H1 (cell line): ENCODE measurements at regions not wholly inside any gene's neighbourhood (a gene's known extent, or its start where the extent isn't known, plus 50 kb on each side); places are given as distances from the start of the nearest gene placed in this dataset.

Experiments
- CTCF ChIA-PET: fragments of 300-600 bp; sonication (Branson Sonifier 250); formaldehyde crosslinking; loops from one replicate; lab custom pipeline; 2021; ENCODE audit not compliant: partially characterized antibody; lab: Charles Lee
- POLR2A ChIA-PET: fragments of 300-600 bp; sonication (Branson Sonifier 250); formaldehyde crosslinking; loops from one replicate; lab custom pipeline; 2021; ENCODE audit warnings: inconsistent platforms; ENCODE audit not compliant: partially characterized antibody; lab: Charles Lee
- DNase-seq, 2 experiments: peaks; one replicate each; pipeline versions ENCODE4 v3.0.0 to v3.0.0-alpha.2; 2010 to 2022; ENCODE audit warnings: low spot score in 2 of 2, low read depth in 1 of 2, mixed read lengths in 1 of 2
- FAIRE-seq: peaks from 2 replicates; lab custom pipeline; 2011; peaks lifted over from hg19 to GRCh38; lab: Jason Lieb, UNC
- H2AFZ ChIP-seq: 2 replicates; pipeline ENCODE4 v1.8.1; 2012; ENCODE audit warnings: low read length, inconsistent platforms
- H2AK5ac ChIP-seq: 2 replicates; pipeline ENCODE4 v1.6.1; 2013; ENCODE audit warnings: low read depth, low read length
- H2BK120ac ChIP-seq: replicated peaks from 2 replicates; pipeline ENCODE3; 2013; ENCODE audit warnings: low read depth, low read length, inconsistent platforms
- H2BK12ac ChIP-seq: 2 replicates; pipeline ENCODE4 v1.6.1; 2013; ENCODE audit warnings: low read depth, low read length
- H2BK15ac ChIP-seq: 2 replicates; pipeline ENCODE4 v1.6.1; 2013; ENCODE audit warnings: low read length
- H2BK20ac ChIP-seq: 2 replicates; pipeline ENCODE4 v1.6.1; 2013; ENCODE audit warnings: low read length
- H2BK5ac ChIP-seq: 2 replicates; pipeline ENCODE4 v1.6.1; 2013; ENCODE audit warnings: low read depth, low read length
- H3K14ac ChIP-seq: 2 replicates; pipeline ENCODE4 v1.6.1; 2013; ENCODE audit warnings: inconsistent platforms; ENCODE audit not compliant: insufficient read length
- H3K18ac ChIP-seq: 2 replicates; pipeline ENCODE4 v1.6.1; 2013; ENCODE audit warnings: low read length; ENCODE audit errors: extremely low read depth
- H3K23ac ChIP-seq: 2 replicates; pipeline ENCODE4 v1.6.1; 2013; ENCODE audit warnings: inconsistent platforms; ENCODE audit not compliant: insufficient read length
- H3K23me2 ChIP-seq: 2 replicates; pipeline ENCODE4 v1.6.1; 2013; ENCODE audit warnings: low read depth, low read length
- H3K27ac ChIP-seq: 2 replicates; pipeline ENCODE4 v1.6.1; 2011; ENCODE audit warnings: low read depth, low read length, inconsistent platforms
- H3K27me3 ChIP-seq, 4 experiments: replicated peaks in 1 of 4; 1 replicate in 1 of 4; 2 replicates in 3 of 4; pipeline versions ENCODE4 v1.6.1 to v1.8.1; 2011 to 2013; ENCODE audit warnings: low read length in 3 of 4, mild to moderate bottlenecking in 3 of 4, inconsistent platforms in 2 of 4, mixed read lengths in 2 of 4, moderate library complexity in 1 of 4; ENCODE audit not compliant: control insufficient read depth in 3 of 4, insufficient read depth in 3 of 4; ENCODE audit errors: extremely low read depth in 1 of 4
- H3K36me3 ChIP-seq, 4 experiments: 2 replicates each; pipeline versions ENCODE4 v1.6.1 to v1.8.1; 2011 to 2013; ENCODE audit warnings: mild to moderate bottlenecking in 4 of 4, low read length in 3 of 4, moderate library complexity in 2 of 4, control low read depth in 1 of 4, inconsistent platforms in 1 of 4; ENCODE audit not compliant: insufficient read depth in 4 of 4, control insufficient read depth in 2 of 4
- H3K4ac ChIP-seq: replicated peaks from 2 replicates; pipeline ENCODE3; 2013; ENCODE audit warnings: low read length, low read depth, mixed read lengths, inconsistent platforms; ENCODE audit not compliant: insufficient read length
- H3K4me1 ChIP-seq, 4 experiments: replicated peaks in 1 of 4; 1 replicate in 1 of 4; 2 replicates in 3 of 4; pipeline versions ENCODE4 v1.6.1 to v1.8.1; 2011 to 2013; ENCODE audit warnings: low read length in 3 of 4, inconsistent platforms in 2 of 4, mixed read lengths in 1 of 4; ENCODE audit not compliant: insufficient read depth in 4 of 4, control insufficient read depth in 3 of 4
- H3K4me2 ChIP-seq, 2 experiments: 2 replicates each; pipeline versions ENCODE4 v1.6.1 to v1.8.1; 2011 to 2013; ENCODE audit warnings: low read depth in 2 of 2, low read length in 2 of 2, control low read depth in 1 of 2, inconsistent platforms in 1 of 2, mild to moderate bottlenecking in 1 of 2; ENCODE audit not compliant: insufficient read depth in 1 of 2
- H3K4me3 ChIP-seq, 4 experiments: fragments of 200-600, 300-600 bp in 1 of 4; sonication (generic), shearing (Covaris generic), sonication (Bioruptor Twin) in 1 of 4; 2 replicates each; pipeline versions ENCODE4 v1.5.1 to v1.8.1; 2011 to 2016; ENCODE audit warnings: low read length in 4 of 4, low read depth in 3 of 4, control low read depth in 2 of 4, inconsistent platforms in 2 of 4, mild to moderate bottlenecking in 2 of 4, mixed read lengths in 1 of 4, moderate library complexity in 1 of 4; ENCODE audit not compliant: insufficient read depth in 2 of 4; ENCODE audit errors: extremely low read depth in 1 of 4
- H3K56ac ChIP-seq: replicated peaks from 2 replicates; pipeline ENCODE3; 2013; ENCODE audit warnings: low read depth, mild to moderate bottlenecking, mixed read lengths, low read length, inconsistent platforms; ENCODE audit not compliant: insufficient read length
- H3K79me1 ChIP-seq: 2 replicates; pipeline ENCODE4 v1.6.1; 2013; ENCODE audit warnings: low read depth, low read length, control low read depth
- H3K79me2 ChIP-seq, 2 experiments: 2 replicates each; pipeline versions ENCODE4 v1.6.1 to v1.8.1; 2012 to 2013; ENCODE audit warnings: low read length in 2 of 2, mild to moderate bottlenecking in 2 of 2, inconsistent platforms in 1 of 2; ENCODE audit not compliant: insufficient read depth in 2 of 2, control insufficient read depth in 1 of 2
- H3K9ac ChIP-seq, 4 experiments: replicated peaks in 1 of 4; 1 replicate in 1 of 4; 2 replicates in 3 of 4; pipeline versions ENCODE4 v1.6.1 to v1.8.1; 2011 to 2013; ENCODE audit warnings: low read depth in 3 of 4, low read length in 3 of 4, control low read depth in 2 of 4, mild to moderate bottlenecking in 2 of 4, moderate library complexity in 2 of 4, inconsistent platforms in 1 of 4; ENCODE audit errors: extremely low read depth in 1 of 4
- H3K9me3 ChIP-seq, 2 experiments: 2 replicates each; pipeline versions ENCODE4 v1.6.1 to v1.8.1; 2012 to 2013; ENCODE audit warnings: mild to moderate bottlenecking in 2 of 2, moderate library complexity in 2 of 2, control low read depth in 1 of 2, inconsistent platforms in 1 of 2, low read depth in 1 of 2, low read length in 1 of 2, mixed read lengths in 1 of 2; ENCODE audit not compliant: insufficient read depth in 2 of 2
- H4K20me1 ChIP-seq, 2 experiments: replicated peaks in 1 of 2; 2 replicates each; pipeline versions ENCODE3 to v1.8.1; 2011 to 2013; ENCODE audit warnings: inconsistent platforms in 2 of 2, low read length in 2 of 2, mild to moderate bottlenecking in 1 of 2; ENCODE audit not compliant: insufficient read depth in 2 of 2, control insufficient read depth in 1 of 2
- H4K5ac ChIP-seq: 2 replicates; pipeline ENCODE4 v1.6.1; 2013; ENCODE audit warnings: low read length, low read depth, mixed read lengths, inconsistent platforms; ENCODE audit not compliant: insufficient read length
- H4K8ac ChIP-seq: 2 replicates; pipeline ENCODE4 v1.8.0; 2013; ENCODE audit warnings: mild to moderate bottlenecking, moderate library complexity, low read length, inconsistent platforms; ENCODE audit not compliant: insufficient read depth; ENCODE audit errors: extremely low read depth
- H4K91ac ChIP-seq: replicated peaks from 2 replicates; pipeline ENCODE3; 2013; ENCODE audit warnings: low read length, mixed read lengths, inconsistent platforms; ENCODE audit not compliant: insufficient read length
- CREB1 ChIP-seq: IDR thresholded peaks from 2 replicates; pipeline ENCODE4 v1.6.1; 2012; ENCODE audit warnings: inconsistent platforms
- CTBP2 ChIP-seq: IDR thresholded peaks from 2 replicates; pipeline ENCODE4 v1.7.0; 2011; ENCODE audit warnings: borderline replicate concordance, mild to moderate bottlenecking, moderate library complexity, mixed read lengths, low read length; ENCODE audit not compliant: insufficient read depth, insufficient read length
- HDAC6 ChIP-seq: IDR thresholded peaks from one replicate; pipeline ENCODE4 v1.7.1; 2012; ENCODE audit warnings: low read depth, mild to moderate bottlenecking, inconsistent platforms, low read length, moderate library complexity
- KDM5A ChIP-seq: fragments of 200-600 bp; IDR thresholded peaks from 2 replicates; pipeline ENCODE4 v1.7.1; 2012; ENCODE audit warnings: mild to moderate bottlenecking, low read length, inconsistent platforms, mixed read lengths
- NRF1 ChIP-seq: IDR thresholded peaks from 2 replicates; pipeline ENCODE4 v1.6.1; 2011; ENCODE audit warnings: mild to moderate bottlenecking, low read depth, low read length, improper control_type of control experiment
- RFX5 ChIP-seq: IDR thresholded peaks from 2 replicates; pipeline ENCODE4 v1.6.1; 2011; ENCODE audit warnings: low read depth, low read length, improper control_type of control experiment, borderline replicate concordance
- SIN3A ChIP-seq, 2 experiments: IDR thresholded peaks in 1 of 2; conservative IDR thresholded peaks in 1 of 2; 2 replicates each; pipeline ENCODE4 v1.6.1; 2011 to 2012; ENCODE audit warnings: low read length in 2 of 2, improper control_type of control experiment in 1 of 2, low read depth in 1 of 2, mild to moderate bottlenecking in 1 of 2
- SIX5 ChIP-seq: IDR thresholded peaks from 2 replicates; pipeline ENCODE4 v1.6.1; 2011; ENCODE audit warnings: mild to moderate bottlenecking, low read depth, low read length
- SP4 ChIP-seq: IDR thresholded peaks from 2 replicates; pipeline ENCODE4 v1.6.1; 2012; ENCODE audit warnings: low read length, inconsistent platforms
- SRF ChIP-seq: IDR thresholded peaks from 2 replicates; pipeline ENCODE4 v1.6.1; 2011; ENCODE audit warnings: mild to moderate bottlenecking, low read depth, low read length, moderate library complexity
- SUZ12 ChIP-seq: fragments of 200-600 bp; sonication (generic); IDR thresholded peaks from 2 replicates; pipeline ENCODE4 v1.6.1; 2012; ENCODE audit warnings: mild to moderate bottlenecking, inconsistent platforms, low read length, moderate library complexity, mixed read lengths
- TBP ChIP-seq: IDR thresholded peaks from 2 replicates; pipeline ENCODE4 v1.6.1; 2011; ENCODE audit warnings: low read depth, low read length, improper control_type of control experiment
- YY1 ChIP-seq: IDR thresholded peaks from 2 replicates; pipeline ENCODE4 v1.6.1; 2011; ENCODE audit warnings: low read depth, mild to moderate bottlenecking, low read length
- WGBS, 2 experiments: shearing (Covaris generic) in 1 of 2; methylation state at CpG; one replicate each; pipeline versions ENCODE4 v1.1.6 to v1.1.7; 2013 to 2015; ENCODE audit warnings: low lambda C conversion rate in 2 of 2, mixed read lengths in 2 of 2, inconsistent platforms in 1 of 2, low coverage in 1 of 2, missing lambda C conversion rate in 1 of 2; ENCODE audit not compliant: insufficient replicate concordance in 2 of 2, insufficient coverage in 1 of 2, insufficient read length in 1 of 2; ENCODE audit errors: extremely low coverage in 1 of 2, missing lambda C conversion rate in 1 of 2; 5-methylcytosine and 5-hydroxymethylcytosine counted together
- TF ChIP-seq, protein P1 (sequence below), 3 experiments: IDR thresholded peaks; 1 replicate in 2 of 3; 2 replicates in 1 of 3; pipeline versions ENCODE4 v1.5.1 to v1.6.1; 2011; ENCODE audit warnings: low read length in 3 of 3, mild to moderate bottlenecking in 3 of 3, inconsistent platforms in 2 of 3, low read depth in 1 of 3, moderate library complexity in 1 of 3; ENCODE audit not compliant: insufficient read depth in 1 of 3; ENCODE audit errors: control extremely low read depth in 1 of 3

DNA sequence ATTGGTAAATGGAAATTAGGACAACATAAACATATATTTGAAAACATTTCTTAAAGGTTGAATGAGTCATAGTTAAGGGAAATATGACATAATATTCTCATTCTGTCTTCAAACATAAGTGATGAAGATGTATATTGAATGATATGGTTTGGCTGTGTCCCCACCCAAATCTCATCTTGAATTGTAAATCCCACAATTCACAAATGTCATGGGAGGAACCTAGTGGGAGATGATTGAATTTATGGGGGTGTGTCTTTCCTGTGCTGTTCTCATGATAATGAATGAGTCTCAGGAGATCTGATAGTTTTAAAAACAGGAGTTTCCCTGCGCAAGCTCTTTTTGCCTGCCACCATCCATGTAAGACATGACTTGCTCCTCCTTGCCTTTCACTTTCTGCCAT, 104.4 kb upstream of the MPDZ start:
- no peak overlapping the region for H3K4ac ChIP-seq
- H2BK20ac ChIP-seq, result no peak overlapping the region
- H3K56ac ChIP-seq, result no peak overlapping the region
- H3K9ac ChIP-seq, result no peak overlapping the region
- H2BK120ac ChIP-seq, result no peak overlapping the region
- no peaks in the 10 kb centered on the region for H3K79me2 ChIP-seq
- no peak overlapping the region for H3K4me3 ChIP-seq
- ChIA-PET CTCF (no interaction called here), POLR2A (no interaction called here)
- H4K20me1 ChIP-seq, result no peaks in the 10 kb centered on the region
- H3K14ac ChIP-seq, result no peak overlapping the region
- H3K4me2 ChIP-seq, result no peak overlapping the region
- H2BK15ac ChIP-seq, result no peak overlapping the region
- H3K9me3 ChIP-seq, result peaks cover 3 to 6% of the 10 kb centered on the region in 2 experiments; a peak in 1 of 4 replicates
- H2AK5ac ChIP-seq, result no peak overlapping the region
- no peak overlapping the region for H2AFZ ChIP-seq
- H3K23me2 ChIP-seq, result no peaks in the 10 kb centered on the region
- H4K8ac ChIP-seq, result no peak overlapping the region
- H2BK5ac ChIP-seq, result no peak overlapping the region
- 94% methylated on average over 1 of the region's 1 CpG; no CpG with 5 or more reads in 1 of the 2 experiments for WGBS, 2 experiments
- no peaks in the 10 kb centered on the region for H3K4me1 ChIP-seq
- FAIRE-seq (no peak), DNase-seq (no peak)
- no peaks in the 10 kb centered on the region for H3K27me3 ChIP-seq
- H3K18ac ChIP-seq, result no peak overlapping the region
- no peak overlapping the region for H4K5ac ChIP-seq
- H2BK12ac ChIP-seq, result no peak overlapping the region
- no peak overlapping the region for H4K91ac ChIP-seq
- H3K27ac ChIP-seq, result no peak overlapping the region
- H3K36me3 ChIP-seq, result no peaks in the 10 kb centered on the region
- no peaks in the 10 kb centered on the region for H3K79me1 ChIP-seq
- H3K23ac ChIP-seq, result no peak overlapping the region
- no peak for TF ChIP-seq KDM5A
- no peak for TF ChIP-seq HDAC6
- no peak for TF ChIP-seq CTBP2
- TF ChIP-seq YY1, result no peak
- no peak for TF ChIP-seq TBP
- TF ChIP-seq CREB1, result no peak
- TF ChIP-seq SIX5, result no peak
- TF ChIP-seq, protein P1, sequence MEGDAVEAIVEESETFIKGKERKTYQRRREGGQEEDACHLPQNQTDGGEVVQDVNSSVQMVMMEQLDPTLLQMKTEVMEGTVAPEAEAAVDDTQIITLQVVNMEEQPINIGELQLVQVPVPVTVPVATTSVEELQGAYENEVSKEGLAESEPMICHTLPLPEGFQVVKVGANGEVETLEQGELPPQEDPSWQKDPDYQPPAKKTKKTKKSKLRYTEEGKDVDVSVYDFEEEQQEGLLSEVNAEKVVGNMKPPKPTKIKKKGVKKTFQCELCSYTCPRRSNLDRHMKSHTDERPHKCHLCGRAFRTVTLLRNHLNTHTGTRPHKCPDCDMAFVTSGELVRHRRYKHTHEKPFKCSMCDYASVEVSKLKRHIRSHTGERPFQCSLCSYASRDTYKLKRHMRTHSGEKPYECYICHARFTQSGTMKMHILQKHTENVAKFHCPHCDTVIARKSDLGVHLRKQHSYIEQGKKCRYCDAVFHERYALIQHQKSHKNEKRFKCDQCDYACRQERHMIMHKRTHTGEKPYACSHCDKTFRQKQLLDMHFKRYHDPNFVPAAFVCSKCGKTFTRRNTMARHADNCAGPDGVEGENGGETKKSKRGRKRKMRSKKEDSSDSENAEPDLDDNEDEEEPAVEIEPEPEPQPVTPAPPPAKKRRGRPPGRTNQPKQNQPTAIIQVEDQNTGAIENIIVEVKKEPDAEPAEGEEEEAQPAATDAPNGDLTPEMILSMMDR (IDR thresholded peaks at IDR 0.05; ENCODE audit: control extremely low read depth in 1 of 3, insufficient read depth in 1 of 3, low read depth in 1 of 3, low read length in 3 of 3), result no peak
- TF ChIP-seq RFX5, result no peak
- no peak for TF ChIP-seq NRF1
- TF ChIP-seq SRF, result no peak
- TF ChIP-seq SUZ12, result no peak
- no peak for TF ChIP-seq SP4
- TF ChIP-seq SIN3A (conservative IDR thresholded peaks at IDR 0.05 in 1 of 2, IDR thresholded peaks at IDR 0.05 in 1 of 2; ENCODE audit: low read depth in 1 of 2, low read length in 2 of 2), result no peak
